Nucleus accumbens (tissue), 56 donors: ENCODE measurements at regions not wholly inside any gene's neighbourhood (a gene's known extent, or its start where the extent isn't known, plus 50 kb on each side); places are given as distances from the start of the nearest gene placed in this dataset.

Experiments used
- DNase-seq, 56 donors: peaks; one replicate each; lab custom pipeline; 2025; lab: John Stamatoyannopoulos, UW

DNA sequence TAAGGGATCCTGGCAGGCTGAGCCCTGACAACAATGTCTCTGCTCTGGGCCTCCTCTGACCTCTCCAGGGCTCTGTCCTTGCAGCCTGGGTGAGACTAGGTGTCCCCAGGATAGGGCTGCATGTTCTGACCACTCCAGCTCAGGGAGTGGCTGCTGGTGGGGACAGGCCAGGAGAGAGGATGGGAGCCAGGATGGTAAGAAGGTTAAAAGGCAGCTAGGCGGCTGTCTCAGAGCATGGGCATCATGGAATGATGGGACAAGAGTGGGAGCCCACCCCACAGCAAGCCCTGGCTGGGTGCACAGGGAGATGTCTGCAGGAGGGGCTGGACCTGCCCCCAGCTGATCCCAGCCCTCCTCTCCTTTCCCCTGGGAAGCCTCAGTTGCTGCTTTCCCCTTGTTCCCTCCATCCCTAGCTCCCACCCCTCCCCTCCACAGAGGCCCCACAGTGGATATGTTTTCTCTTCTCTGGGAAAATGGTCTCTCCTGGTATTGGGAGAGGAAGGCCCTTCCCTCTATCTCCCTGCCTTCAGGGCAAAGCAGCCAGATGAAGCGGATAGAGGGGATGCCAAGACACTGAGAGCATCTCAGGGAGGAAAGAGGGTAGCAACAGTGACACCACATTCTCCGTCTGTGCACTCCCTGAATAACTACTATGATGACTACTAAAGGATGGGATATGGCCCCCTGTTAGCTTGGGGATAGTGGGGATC is 334.3 kb downstream of the DYSF start:
- no peak for DNase-seq

DNA sequence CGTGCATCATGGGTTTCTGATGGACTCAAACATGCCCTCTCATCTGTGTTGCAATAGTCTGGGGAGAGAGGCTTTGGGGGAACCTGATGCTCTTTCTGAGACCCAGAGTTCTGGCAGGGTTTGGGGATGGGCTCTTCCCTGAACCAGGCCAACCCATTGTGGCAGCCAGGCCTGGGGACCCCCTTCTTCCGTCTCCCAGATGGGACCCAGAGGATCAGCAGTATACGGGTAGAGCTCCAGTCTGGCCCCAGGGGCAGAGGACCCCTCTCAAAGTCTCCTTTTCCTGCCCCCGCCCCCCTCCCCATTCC is 333.7 kb downstream of the DYSF start:
- DNase-seq: no peak

DNA sequence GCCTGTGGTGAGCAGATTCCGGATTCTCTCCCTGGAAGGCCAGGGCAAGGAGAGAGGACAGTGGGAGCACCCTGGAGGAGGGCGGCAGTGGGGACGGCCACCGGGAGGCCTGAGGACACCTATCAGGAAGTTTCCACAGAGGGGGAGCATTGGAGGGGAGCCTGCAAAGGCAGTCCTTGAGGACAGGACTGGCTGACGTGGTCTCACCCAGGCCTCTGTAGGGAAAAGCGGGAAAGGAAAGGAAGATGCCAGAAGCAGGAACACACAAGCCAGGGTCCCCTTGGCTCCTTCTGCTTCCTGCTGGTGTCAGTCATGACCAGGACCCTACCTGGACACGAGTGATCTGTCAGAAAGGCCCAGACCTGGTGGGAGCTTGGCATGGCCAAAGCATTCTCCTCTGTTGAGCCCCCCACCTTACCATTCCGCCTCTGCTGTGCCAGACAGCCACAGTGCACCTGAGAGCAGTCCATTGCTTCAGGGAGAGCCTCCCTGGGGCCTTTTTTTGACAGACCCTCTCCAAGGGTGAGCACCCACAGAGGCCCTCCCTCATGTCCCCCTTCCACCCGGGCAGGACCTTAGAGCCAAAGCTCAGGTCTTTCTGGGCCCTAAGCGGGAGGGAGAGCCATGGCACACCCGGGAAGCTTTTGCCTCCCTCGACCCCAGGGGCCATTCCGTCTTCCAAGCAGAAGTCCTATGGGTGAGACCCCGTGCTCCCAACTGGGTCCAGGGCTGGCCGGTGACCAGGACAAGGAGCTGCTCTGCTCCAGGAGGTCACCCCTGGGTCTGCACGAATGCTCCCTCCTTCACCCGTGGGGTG is 333.1 kb downstream of the DYSF start:
- no peak for DNase-seq

DNA sequence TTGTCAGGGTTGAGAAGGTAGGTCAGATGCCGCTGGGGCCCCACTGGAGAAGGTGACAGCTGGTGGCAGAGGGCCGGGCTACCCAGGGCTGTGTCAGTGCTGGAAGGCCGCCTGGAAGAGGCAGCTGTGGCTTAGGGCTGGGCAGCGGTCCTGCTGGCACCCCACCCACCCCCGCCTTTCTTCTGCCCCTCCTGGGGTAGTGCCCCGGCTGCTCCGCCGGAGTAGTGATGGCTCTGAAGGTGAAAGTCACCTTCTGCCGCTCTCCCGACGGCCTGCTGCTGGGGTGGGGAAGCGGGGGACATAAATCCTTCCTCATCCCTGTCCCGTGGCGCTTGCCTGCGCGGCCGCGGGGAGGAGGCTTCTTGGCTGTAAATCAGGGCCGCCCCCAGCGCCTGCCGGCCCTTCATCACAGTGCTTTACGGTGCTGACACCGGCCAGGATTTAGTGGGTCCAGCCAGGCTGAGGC is 332.2 kb downstream of the DYSF start:
- DNase-seq: no peak

DNA sequence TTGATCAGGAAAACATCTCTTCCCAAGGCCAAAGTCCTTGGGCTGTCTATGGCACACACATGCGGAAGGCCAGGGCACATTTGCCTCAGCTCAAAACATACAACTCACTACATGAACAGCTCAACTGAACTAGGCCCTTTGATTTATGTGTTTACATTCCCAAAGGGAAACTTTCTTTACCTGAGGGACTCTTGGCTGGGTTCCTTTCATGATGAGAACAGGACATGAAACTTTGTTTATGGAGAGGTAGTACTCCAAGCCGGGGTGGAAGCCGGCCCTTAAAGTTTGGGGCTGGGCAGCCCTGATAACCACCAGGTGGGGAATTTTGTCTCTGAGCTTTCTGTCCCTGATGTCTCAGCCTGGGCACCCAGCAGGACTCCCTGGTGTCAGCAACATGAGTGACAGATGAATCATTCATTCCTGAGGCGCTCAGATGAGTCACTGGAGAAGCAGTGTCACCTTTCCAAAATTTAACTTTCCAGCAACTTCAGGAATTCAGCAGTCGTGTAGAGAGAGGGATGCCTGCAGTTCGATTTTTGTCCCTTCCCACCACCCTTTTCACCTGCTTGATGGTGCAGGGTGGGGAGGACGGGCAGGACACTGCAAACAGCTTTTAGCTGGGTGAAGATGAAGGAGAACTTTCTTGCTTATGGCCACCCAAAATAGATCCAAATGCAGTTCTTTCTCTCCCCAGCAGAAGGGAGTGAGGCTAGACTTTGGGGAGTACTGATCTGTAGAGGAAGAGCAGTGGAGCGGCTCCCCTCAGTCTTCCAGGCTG is 331.6 kb downstream of the DYSF start:
- peak in 2 of 56 donors; percentile 9 to 51 for DNase-seq

DNA sequence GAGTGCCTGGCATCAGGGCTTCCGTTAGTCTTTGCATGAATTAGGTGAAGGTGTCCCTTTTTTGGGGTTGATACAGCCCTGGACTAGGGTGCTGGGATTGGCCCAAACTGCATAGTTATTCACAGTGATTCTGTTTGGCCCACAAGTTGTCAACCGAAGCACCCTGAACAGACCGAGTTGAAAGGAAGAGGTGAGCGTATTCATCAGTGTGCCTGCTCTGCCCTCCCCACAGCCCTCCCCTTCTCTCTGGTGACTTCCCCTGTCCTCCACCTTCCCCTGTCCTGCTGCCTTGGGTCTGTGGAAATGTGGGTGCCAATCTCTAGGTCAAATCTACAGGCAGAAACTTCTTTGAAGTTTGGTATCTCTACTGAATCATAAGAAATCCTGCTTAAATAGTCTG is 330.5 kb downstream of the DYSF start:
- no peak for DNase-seq

DNA sequence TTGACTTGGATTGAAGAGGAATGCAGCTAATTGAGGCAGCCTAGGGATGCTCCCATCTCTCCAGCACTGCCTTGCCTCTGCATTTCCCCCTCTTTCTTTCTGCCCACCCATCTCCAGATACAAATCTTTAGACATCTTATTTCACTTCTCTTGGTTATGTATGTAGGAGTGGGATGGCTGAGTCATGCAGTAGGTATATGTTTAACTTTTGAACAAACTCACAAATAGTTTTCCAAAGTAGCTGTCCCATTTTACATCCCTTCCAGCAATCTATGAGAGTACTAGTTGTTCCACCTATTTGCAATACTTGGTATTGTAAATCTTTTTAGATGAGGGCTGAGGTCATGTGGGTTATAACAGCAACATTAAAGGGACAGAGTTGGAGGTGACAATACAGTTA is 329.9 kb downstream of the DYSF start:
- DNase-seq: no peak

DNA sequence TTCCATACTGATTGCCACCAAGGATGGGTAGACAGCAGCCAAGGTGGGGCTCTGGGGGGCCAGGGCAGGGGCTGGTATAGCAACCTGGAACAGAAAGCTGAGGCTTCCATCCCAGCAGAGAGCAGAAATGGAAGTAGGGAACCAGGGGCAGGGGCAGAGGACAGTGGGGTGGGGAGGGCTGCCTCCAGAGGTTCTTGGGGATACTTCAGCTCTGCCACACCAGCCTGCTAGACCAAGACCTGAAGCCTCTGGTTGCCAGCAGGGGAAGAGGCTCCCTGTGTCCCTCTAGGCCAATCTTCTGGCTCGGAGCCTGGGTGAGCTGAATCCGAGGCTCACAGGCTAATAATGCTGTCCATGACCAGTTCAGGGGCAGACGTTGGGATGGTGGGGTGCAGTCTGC is 329.0 kb downstream of the DYSF start:
- no peak for DNase-seq

DNA sequence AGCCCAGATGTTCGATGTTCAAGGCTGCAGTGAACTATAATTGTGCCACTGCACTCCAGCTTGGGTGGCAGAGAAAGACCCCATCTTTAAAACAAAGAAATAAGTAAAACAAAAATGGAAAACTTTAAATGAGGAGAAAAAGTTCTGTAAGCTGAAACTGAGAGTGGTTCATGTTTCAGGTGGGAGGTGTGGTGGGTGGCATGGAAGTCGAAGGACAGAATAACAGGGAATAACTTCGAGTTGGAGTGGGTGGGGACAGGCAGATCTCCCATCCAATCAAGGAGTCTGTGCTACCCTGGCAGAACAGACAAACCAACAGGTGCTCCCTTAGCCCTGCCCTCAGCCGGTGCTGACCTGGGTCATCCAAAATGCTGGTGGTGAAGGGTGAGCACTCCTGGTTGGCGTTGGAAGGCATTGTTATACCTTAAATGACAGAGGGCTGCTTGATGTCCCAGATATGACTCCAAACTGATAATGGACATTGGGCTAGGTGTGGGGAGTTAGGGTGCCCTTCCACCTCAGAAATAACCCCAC is 328.4 kb downstream of the DYSF start:
- DNase-seq: no peak

DNA sequence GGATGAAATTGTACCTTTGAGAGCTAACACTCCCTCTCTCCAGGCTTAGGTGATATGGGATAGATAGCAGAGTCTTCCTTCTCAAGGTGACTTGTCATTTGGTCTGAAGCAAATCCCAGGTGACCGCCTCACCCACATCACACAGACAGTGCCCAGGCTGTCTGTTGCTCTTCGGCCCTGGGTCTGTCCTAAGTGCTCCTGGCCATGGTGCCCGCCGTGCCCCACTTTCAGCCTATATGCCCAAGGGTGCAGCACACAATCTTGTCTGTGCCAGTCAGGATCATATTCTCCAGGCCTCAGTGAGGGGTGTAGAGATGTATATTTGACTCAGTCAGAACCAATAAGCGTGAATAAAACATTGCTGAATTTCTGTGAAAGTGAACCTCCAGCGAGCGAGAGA is 326.8 kb downstream of the DYSF start:
- DNase-seq: no peak

DNA sequence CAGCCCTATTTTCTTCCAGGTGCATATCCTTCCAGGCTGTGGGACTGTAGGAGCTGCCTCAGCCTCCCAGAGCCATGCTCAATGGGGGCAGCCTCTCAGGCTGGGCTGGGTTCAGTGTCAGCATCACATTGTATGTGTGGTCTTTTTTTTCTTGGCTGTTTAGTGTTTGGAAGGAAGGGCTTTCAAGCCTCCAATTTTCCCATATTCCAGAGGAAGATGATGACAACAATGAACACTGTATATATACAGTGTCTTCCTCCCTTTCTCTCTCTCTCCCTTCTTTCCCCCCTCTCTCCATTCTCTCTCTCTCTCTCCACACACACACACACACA is 326.4 kb downstream of the DYSF start:
- no peak for DNase-seq

DNA sequence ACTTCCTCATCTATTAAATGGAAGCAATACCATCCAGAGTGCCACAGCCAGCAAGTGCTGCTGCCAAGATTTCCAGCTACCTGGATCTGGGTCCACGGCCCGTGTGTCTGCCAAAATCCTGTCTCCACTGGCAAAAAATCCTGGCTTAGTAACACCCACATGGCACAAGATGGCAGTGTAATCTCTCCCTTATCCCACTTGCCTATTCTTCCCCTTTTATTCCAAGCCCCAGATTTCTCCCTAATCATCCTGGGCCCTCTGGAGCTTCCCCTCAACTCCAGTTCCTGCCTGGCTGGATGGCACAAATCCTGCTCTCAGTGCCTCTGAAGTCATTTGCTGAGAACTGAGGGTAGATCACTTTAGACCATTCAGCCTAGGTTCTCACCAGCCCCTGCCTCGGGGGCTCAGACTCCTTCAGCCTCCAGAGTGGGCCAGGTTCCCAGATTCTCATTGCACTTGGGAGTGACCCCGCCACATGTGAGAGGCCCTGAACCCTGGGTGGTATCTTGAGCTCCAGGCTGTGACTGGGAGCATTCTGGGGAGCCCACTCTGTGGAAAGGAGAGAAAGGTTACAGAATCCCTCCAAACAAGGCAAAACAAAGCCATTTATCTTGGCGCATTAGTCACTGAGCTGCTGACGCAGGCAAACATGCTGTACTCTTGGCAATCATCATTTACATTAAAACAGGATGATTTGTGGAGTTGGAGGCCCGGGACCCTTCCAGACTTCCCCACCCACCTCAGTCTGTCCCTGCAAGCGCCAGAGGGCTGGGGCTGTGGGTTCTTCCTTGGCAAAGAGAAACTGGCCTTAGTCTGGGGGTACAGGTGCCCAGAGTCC is 325.8 kb downstream of the DYSF start:
- DNase-seq: no peak

DNA sequence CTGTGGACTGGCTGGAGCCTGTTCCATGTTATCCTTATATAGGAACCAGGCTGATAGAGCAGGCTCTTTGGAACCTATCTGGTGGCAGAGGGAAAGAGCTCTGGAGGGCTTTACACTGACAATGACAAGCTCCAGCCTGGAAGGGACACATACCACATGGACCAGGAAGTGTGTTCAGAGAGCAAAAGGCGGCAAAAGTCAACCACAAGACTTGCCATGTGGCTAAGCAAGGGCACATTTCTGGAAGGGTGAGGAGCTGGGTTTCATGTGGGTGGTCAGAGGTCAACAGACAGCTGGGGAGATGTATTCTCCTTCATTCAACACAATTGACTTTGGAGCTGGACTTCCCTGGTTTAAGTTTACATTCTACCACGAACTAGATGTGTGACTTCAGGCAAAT is 325.2 kb downstream of the DYSF start:
- DNase-seq: no peak

DNA sequence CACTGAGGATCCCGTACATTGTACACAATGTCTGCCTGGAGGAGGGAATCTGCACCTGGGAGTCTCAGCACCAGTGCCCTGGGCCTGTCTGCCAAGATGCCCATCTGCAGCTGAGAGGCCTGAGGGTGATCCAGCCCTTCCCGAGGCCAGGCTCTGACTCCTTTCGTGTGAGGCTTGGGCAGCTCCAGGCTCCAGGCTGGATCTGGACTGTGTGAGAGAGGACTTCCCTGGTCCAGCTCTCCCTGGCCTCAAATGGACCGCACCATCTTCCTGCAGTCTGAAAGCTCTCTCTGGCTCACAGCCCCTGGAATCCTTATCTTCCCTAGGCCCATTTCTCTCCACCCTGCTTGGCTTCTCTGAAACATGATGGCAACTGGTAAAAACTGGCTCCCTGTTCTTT is 324.6 kb downstream of the DYSF start:
- DNase-seq: no peak

DNA sequence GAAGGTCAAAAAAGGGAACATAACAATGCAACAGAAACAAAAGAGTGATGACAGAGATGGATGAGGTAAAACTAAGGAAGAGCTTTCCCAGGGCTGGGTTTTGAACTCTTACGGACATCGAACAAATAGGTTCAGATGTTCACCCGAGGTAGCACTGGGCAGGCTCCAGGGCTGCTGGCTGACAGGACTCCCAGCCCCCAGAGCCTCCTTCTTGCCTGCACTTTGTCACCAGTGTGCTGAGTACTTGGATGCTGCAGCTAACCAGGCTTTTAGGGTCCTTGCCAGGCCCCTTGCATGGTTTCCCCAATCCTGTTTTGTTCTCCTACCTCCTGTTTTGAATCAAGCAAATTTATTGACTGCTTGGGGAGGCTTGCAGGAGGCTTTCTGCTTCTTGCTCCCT is 322.9 kb downstream of the DYSF start:
- DNase-seq: no peak

DNA sequence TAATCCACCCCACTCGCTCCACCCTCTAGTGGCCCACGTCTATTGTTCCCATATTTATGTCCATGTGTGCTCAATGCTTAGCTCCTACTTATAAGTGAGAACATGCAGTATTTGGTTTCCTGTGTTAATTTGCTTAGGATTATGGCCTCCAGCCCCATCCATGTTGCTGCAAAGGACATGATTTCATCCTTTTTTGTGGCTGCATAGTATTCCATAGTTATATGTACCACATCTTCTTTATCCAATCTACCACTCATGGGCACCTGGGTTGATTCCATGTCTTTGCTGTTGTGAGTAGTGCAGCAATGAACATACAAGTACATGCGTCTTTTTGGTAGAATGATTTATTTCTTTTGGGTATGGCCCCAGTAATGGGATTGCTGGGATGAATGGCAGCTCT is 319.9 kb downstream of the DYSF start:
- DNase-seq: no peak

DNA sequence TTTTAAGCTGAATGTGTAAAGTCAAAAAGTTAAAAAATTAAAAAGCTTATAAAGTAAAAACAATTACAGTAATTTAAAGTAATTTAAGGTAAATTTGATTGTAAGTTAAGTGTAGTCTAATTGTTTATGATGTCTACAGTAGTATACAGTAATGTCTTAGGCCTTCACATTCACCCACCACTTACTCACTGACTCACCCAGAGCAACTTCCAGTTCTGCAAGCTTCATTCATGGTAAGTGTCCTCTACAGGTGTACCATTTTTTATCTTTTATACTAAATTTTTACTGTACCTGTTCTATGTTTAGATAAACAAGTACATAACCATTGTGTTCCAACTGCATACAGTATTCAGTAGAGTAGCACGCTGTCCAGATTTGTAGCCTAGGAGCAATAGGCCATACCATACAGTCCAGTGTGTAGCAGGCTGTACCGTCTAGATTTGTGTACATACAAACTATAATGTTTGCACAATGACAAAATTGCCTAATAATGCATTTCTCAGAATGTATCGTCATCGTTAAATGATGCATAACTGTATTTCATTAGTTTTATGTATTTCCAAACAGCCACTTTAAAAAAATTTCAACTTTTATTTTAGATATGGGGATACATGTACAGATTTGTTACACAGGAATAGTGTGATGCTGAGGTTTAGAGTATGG is 319.3 kb downstream of the DYSF start:
- DNase-seq: no peak

DNA sequence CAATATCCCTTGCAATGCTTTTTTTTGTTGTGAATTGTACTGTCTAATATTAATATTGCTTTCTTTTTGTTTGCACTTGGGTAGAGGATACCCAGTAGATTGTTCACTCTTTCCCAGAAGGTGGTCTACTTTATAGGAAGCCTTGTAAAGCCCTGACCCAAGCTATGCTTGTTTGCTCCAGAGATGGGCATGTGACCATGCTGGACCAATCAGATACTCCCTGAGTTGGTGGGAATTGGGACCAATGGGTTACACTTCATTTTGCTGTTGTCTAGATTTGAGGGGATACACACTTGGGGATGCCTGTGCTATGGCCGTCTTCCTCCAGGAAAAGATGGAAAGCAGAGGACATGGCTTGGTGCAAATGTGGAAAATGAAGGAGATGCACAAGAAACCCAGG is 314.3 kb downstream of the DYSF start:
- DNase-seq: no peak

DNA sequence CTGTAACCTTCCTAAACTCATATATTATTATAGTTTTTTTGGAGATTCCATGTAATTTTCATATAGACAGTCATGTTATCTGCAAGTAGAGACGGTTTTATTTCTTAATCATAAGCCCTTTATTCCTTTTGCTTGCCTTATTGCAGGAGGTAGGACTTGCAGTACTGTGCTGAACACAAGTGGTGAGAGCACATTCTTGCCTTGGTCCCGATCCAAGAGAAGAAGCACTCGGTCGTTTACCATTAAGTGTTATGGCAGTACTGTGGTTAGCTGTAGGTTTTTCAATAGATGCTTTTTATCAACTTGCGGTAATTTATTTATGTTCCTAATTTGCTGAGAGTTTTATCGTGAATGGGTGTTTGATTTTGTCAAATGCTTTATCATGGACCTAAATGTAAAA is 305.7 kb downstream of the DYSF start:
- DNase-seq: no peak

DNA sequence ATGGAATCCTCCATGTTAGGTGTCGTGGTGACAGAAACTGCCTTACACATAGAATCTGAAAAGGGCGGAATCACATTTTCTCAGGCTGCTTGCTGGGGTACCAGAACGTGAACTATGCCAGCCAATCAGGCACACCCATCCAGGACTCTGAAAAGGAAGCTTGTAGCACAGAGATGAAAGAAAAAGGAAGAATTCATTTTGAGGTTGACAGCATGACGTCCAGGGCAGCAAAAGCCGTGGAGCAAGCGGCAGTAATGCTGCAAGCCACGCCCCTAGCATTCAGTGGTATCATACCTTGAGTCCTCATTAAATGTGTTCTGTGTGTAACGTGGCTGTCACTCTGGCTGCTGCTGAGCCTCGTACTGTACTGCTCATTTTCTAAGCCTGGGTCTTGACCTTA is 304.0 kb downstream of the DYSF start:
- no peak for DNase-seq
